ENCODE measurements at regions not wholly inside any gene's neighbourhood (a gene's known extent, or its start where the extent isn't known, plus 50 kb on each side); places are given as distances from the start of the nearest gene placed in this dataset.

DNA sequence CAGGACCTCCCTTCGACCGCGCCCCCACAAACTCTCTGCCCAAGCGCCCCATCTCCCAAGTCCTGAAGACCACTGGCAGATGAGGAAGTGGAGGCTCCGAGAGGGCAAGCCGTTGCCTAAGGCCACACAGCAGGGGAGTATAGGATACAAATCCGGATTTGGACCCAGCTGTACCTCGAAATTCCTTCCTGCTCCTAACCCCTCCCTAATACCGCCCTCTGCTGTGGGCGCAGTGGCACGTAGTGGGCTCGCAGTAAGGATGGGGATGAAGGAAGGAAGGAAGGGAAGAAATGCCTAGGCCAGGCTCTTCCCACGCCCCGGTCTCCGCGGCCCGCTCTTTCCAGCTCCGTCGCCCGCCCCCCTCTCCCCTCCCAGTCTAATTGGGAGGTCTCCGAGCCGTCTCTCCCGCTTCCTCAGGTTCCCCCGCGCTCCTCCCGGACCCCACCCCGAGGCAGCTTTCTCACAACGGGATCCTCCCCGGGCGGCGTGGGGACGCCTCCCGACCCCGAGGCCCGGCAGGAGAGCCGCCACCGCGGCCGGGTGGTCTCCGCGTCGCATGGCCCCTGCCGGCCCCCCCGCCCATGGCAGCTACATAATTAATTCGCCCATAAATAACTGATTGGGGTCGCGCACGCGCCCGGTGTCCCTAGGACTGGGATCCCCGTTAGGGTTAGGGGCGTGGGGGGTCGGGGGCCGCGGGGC is 138.9 kb downstream of the C9orf50 start:
- Mint-ChIP-seq H3K4me3 (peak overlapping the region; percentile 21), H3K27me3 (ENCODE audit: low read depth) (no peaks in the 10 kb centered on the region), H3K4me1 (ENCODE audit: low read depth) (peaks cover 33% of the 10 kb centered on the region), H3K36me3 (ENCODE audit: low read depth) (no peaks in the 10 kb centered on the region), H3K9me3 (no peaks in the 10 kb centered on the region), H3K27ac (no peak overlapping the region)
- no peak for DNase-seq
- intact Hi-C loops (cut with micrococcal nuclease), result no loop called here
- CTCF ChIA-PET, result interaction anchor here (1.4 kb wide), 1 partner anchor 14 kb away, joined by 5 read pairs; no protein-coding TSS in a partner anchor

DNA sequence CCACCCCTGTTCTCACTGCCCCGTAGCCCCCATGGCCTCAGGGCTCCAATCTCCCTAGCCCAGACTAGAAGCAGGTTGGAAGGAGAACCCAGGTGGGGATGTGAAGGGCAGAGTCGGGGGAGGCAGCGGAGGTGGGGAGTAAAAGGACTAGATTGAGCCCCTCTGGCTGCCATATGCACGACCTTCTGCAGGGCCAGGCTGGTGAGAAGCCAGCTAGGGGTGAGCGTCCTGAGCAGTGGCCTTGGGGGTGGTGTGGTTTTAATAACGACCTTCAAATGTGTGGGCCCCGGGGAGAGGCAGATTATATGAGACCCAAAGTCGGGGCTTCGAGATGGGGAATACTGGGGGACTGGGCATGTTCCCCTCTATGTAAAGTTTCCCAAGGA is 139.5 kb downstream of the C9orf50 start:
- Mint-ChIP-seq H3K4me3 (peak overlapping the region; percentile 21), H3K4me1 (ENCODE audit: low read depth) (peaks cover 28% of the 10 kb centered on the region), H3K27me3 (ENCODE audit: low read depth) (no peaks in the 10 kb centered on the region), H3K27ac (no peak overlapping the region), H3K9me3 (no peaks in the 10 kb centered on the region), H3K36me3 (ENCODE audit: low read depth) (no peaks in the 10 kb centered on the region)
- CTCF ChIA-PET, result interaction anchor here (0.7 to 1.4 kb wide), 3 partner anchors 15 to 221 kb away, joined by 3 to 5 read pairs (median 3); no protein-coding TSS in a partner anchor
- no peak for DNase-seq
- intact Hi-C loops (cut with micrococcal nuclease), result no loop called here

DNA sequence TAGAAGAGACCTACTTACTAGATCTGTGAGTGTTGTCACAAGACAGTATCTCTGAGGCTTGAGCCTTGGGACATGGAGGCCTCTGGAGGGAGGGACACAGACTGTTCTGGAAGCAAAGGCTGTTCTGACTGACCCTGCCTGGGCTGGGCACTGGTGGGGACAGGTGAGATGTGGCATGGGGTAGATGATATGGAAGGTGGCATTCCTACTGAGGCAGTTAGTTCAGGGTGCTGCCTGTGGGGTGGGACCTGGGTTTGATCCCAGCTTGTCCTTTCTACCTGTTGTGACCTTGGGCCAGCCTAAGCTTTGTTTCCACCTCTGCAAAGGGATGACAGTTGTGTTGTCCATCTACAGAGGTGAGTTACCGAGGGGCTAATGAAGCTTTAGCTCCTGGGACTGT is 140.2 kb downstream of the C9orf50 start:
- no peak for DNase-seq
- H3K27me3 Mint-ChIP-seq (ENCODE audit: low read depth), result no peaks in the 10 kb centered on the region
- H3K27ac Mint-ChIP-seq, result no peak overlapping the region
- CTCF ChIA-PET, result interaction anchor here (0.7 kb wide), 2 partner anchors 20 to 222 kb away, joined by 3 read pairs; no protein-coding TSS in a partner anchor
- H3K4me3 Mint-ChIP-seq, result no peak overlapping the region
- intact Hi-C loops (cut with micrococcal nuclease), result no loop called here
- peaks cover 22% of the 10 kb centered on the region for H3K4me1 Mint-ChIP-seq (ENCODE audit: low read depth)
- H3K36me3 Mint-ChIP-seq (ENCODE audit: low read depth), result no peaks in the 10 kb centered on the region
- H3K9me3 Mint-ChIP-seq, result no peaks in the 10 kb centered on the region

DNA sequence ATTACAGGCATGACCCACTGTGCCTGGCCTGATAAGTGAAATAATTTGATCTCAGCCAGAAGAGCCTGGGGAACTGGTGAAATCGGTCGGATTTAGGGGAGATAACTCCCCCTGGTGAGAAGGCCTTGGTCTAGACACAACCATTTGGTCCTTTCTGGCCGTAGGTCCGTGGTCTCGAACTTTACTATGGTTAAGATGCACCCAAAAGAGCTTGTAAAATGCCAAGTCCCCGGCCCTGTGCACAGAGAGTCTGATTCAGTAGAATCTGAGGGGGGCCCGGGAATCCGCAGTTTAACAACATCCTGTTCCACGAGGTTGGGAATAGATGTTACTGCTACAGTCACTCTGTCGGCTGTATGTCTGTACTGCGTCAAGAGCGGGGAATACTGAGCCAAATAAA is 140.7 kb downstream of the C9orf50 start:
- DNase-seq, result no peak
- Mint-ChIP-seq H3K4me1 (ENCODE audit: low read depth) (peaks cover 17% of the 10 kb centered on the region), H3K9me3 (no peaks in the 10 kb centered on the region), H3K27ac (no peak overlapping the region), H3K4me3 (no peak overlapping the region), H3K36me3 (ENCODE audit: low read depth) (no peaks in the 10 kb centered on the region), H3K27me3 (ENCODE audit: low read depth) (no peaks in the 10 kb centered on the region)
- CTCF ChIA-PET, result no interaction called here
- intact Hi-C loops (cut with micrococcal nuclease), result no loop called here

DNA sequence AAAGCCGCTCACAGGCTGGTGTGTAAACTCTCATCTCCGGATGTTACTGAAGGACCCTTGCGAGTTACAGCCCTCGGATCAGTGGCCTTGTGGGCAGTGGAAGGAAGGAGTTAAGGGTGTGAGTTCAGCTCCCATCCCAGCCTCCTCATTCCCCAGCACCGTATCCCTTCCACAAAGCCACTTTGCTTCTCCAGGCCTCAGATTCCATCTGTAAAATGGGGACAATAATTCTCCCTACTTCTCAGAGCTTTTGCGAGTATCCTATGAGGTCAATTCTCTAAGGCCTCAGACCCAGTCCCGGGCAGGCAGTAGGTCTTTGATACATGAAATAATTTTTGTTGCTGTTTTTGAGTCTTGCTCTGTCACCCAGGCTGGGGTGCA is 141.3 kb downstream of the C9orf50 start:
- intact Hi-C loops (cut with micrococcal nuclease), result no loop called here
- Mint-ChIP-seq H3K4me1 (ENCODE audit: low read depth) (peaks cover 15% of the 10 kb centered on the region), H3K9me3 (peaks cover 4% of the 10 kb centered on the region), H3K4me3 (no peak overlapping the region), H3K36me3 (ENCODE audit: low read depth) (no peaks in the 10 kb centered on the region), H3K27ac (no peak overlapping the region), H3K27me3 (ENCODE audit: low read depth) (no peaks in the 10 kb centered on the region)
- CTCF ChIA-PET, result no interaction called here
- no peak for DNase-seq

DNA sequence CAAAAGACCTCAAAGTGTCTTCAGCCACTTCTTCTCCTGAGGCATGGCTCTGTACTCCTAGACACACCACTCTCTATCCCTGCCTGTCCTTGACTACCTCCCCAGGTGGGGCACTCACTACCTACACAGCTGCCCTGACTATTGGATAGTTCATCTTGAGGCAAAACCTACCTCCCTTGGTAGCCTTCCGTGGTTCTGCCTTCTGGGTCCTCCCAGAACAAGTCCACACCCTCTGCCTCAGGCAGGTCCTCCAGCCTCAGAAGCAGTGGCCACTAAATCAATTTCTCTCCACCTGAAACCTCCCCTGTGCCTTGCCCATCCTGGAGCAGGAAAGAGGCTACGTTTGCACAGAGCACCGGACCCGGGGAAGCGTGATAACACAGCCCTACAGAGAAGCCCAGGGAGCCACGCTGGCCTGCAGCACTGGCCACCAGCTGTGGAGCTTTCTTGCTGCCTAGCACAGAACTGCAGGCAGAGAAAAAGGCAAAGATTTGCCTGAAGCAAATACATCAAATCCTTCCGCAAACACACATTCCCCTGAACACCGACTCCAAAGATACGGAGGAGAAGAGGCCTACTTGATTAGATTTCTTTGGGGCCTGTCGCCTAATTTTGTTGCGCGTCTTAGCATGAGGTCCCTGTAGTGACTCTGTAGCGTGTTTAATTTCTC is 141.8 kb downstream of the C9orf50 start:
- CTCF ChIA-PET, result no interaction called here
- no peaks in the 10 kb centered on the region for H3K36me3 Mint-ChIP-seq (ENCODE audit: low read depth)
- no peak overlapping the region for H3K27ac Mint-ChIP-seq
- intact Hi-C loops (cut with micrococcal nuclease), result no loop called here
- H3K27me3 Mint-ChIP-seq (ENCODE audit: low read depth), result no peaks in the 10 kb centered on the region
- no peak overlapping the region for H3K4me3 Mint-ChIP-seq
- H3K4me1 Mint-ChIP-seq (ENCODE audit: low read depth), result peaks cover 9% of the 10 kb centered on the region
- peaks cover 4% of the 10 kb centered on the region for H3K9me3 Mint-ChIP-seq
- DNase-seq, result no peak

DNA sequence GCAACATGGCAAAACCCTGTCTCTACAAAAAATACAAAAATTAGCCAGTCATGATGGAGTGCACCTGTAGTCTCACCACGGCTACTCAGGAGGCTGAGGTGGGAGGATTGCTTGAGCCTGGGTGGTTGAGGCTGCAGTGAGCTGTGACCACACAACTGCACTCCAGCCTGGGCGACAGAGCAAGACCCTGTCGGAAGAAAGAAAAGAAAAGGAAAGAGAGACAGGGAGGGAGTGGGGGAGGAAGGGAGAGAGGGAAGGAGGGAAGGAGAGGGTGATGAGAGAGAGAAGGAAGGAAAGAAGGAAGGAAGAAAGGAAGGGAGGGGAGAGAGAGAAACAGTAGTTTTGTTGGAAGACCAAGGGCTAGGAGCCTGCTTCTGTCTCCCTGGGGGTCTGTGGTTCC is 142.4 kb downstream of the C9orf50 start:
- Mint-ChIP-seq H3K4me3 (no peak overlapping the region), H3K27me3 (ENCODE audit: low read depth) (no peaks in the 10 kb centered on the region), H3K36me3 (ENCODE audit: low read depth) (no peaks in the 10 kb centered on the region), H3K27ac (no peak overlapping the region), H3K9me3 (peaks cover 4% of the 10 kb centered on the region), H3K4me1 (ENCODE audit: low read depth) (peaks cover 3% of the 10 kb centered on the region)
- no peak for DNase-seq
- intact Hi-C loops (cut with micrococcal nuclease), result no loop called here
- CTCF ChIA-PET, result no interaction called here

DNA sequence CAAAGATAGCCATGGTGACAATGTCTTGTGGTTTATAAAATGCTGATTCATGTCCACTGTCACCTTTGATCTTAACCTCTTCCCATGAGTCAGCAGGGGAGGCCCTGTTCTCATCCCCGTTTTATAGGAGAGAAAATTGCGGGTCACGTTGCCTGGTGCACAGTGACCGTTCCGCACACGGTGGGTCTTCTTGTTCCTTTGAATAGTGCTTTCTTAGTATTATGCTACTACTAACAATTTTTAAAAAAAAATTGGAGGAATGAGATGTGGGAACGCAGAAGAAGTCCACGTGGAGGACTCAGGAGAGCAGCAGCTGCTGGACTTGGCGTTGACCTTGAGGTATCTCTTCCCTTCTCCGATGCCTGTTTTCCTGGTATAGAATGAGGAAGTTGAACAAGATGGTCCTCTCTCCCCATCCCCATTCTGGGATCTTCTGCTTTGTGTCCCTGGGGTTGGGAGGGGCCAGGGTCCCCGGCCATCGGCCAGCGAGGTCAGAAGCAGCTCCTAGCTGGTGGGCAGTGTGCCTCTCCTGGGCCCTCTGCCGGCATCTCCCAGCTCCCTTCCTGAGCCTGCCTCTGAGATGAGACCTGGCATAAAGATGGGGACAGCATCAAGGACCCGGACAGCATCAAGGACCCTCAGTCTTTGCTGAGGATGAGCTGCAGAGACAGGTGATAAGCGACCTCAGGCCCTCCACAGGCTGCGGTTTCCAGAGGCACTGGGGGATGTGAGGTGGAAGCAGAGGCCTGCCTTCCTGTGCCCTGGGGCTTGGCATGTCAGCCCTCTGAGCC is 143.9 kb downstream of the C9orf50 start:
- intact Hi-C loops (cut with micrococcal nuclease), result no loop called here
- H3K4me3 Mint-ChIP-seq, result no peak overlapping the region

DNA sequence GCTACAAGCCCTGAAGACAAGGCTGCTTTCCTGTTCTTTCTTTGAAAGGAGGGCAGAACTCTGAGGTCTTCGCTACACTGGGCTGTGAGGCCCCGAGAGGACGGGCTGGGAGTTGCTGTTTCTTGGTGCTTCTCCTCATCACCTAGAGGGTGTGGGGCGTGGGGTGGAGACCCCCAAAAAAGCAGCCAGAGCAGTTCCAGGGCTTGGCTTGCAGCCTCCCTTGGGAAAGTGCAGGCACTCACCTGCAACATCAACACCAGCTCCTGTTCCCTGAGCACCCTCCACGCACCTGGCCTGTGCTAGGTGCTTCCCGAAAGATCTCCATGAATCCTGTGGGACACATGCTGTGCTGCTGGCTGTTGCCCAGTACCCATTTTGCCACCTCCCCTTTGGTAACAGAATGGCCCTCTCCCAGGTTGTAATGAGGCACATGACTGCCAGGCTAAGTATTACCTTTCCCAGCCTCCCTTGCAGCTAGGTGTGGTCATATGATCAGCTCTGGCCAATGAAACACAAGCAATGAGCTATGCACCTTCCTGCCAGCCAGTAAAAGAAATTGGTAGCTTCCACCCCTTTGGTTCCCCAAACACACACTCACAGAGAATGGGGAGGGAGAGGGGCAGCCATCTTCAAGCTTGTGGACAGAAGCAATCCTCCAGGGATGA is 146.0 kb downstream of the C9orf50 start:
- CTCF ChIA-PET, result interaction anchor here (0.7 to 1.2 kb wide), 2 partner anchors 19 to 31 kb away, joined by 3 to 4 read pairs; no protein-coding TSS in a partner anchor

More for the DNA sequence above, 143.9 kb downstream of the C9orf50 start:
- no peaks in the 10 kb centered on the region for H3K27me3 Mint-ChIP-seq (ENCODE audit: low read depth)
- H3K4me1 Mint-ChIP-seq (ENCODE audit: low read depth), result no peaks in the 10 kb centered on the region
- H3K36me3 Mint-ChIP-seq (ENCODE audit: low read depth), result no peaks in the 10 kb centered on the region
- H3K9me3 Mint-ChIP-seq, result peaks cover 4% of the 10 kb centered on the region
- no peak for DNase-seq
- H3K27ac Mint-ChIP-seq, result no peak overlapping the region
- CTCF ChIA-PET, result no interaction called here

DNA sequence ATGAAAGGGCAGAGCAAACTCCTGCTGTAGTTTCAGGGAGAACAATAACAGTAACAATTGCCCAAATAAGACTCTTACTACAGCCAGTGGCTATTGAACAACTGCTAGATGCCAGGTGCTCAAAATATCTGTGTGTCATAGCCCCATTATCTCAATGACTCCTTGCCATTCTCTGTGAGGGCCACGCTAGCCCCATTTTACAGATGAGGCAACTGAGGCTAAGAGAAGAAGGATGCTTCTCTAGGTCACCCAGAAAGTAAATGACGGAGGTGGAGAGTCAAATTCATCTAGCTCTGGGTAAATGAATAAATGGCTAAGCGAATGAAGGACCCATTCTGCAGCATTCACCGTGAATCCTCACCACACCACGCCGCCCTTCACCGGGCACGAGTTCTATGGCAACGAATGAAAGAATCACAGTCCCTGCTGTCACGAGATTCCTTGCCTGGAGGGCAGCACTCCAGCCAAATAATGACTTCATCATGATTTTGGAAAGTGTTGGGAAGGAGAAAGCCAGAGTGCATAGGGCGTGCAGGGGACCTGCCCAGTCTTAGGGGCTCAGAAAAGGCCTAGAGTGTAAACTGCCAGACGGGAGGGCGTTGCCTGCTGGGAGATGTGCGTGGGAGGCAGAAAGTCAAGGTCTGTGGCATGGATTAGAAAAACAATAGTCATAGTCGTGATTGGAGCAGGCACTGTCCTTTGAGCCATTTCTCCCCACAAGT is 147.2 kb downstream of the C9orf50 start:
- H3K27ac Mint-ChIP-seq, result no peak overlapping the region
- intact Hi-C loops (cut with micrococcal nuclease), result no loop called here
- peaks cover 4% of the 10 kb centered on the region for H3K9me3 Mint-ChIP-seq
- CTCF ChIA-PET, result no interaction called here
- no peaks in the 10 kb centered on the region for H3K36me3 Mint-ChIP-seq (ENCODE audit: low read depth)
- no peak overlapping the region for H3K4me3 Mint-ChIP-seq
- peaks cover 13% of the 10 kb centered on the region for H3K4me1 Mint-ChIP-seq (ENCODE audit: low read depth)
- DNase-seq, result no peak
- no peaks in the 10 kb centered on the region for H3K27me3 Mint-ChIP-seq (ENCODE audit: low read depth)

More for the DNA sequence above, 146.0 kb downstream of the C9orf50 start:
- no peak overlapping the region for H3K4me3 Mint-ChIP-seq
- no peaks in the 10 kb centered on the region for H3K27me3 Mint-ChIP-seq (ENCODE audit: low read depth)
- peaks cover 4% of the 10 kb centered on the region for H3K9me3 Mint-ChIP-seq
- DNase-seq, result no peak
- no peaks in the 10 kb centered on the region for H3K36me3 Mint-ChIP-seq (ENCODE audit: low read depth)
- no peak overlapping the region for H3K27ac Mint-ChIP-seq
- peaks cover 12% of the 10 kb centered on the region for H3K4me1 Mint-ChIP-seq (ENCODE audit: low read depth)
- intact Hi-C loops (cut with micrococcal nuclease), result no loop called here

DNA sequence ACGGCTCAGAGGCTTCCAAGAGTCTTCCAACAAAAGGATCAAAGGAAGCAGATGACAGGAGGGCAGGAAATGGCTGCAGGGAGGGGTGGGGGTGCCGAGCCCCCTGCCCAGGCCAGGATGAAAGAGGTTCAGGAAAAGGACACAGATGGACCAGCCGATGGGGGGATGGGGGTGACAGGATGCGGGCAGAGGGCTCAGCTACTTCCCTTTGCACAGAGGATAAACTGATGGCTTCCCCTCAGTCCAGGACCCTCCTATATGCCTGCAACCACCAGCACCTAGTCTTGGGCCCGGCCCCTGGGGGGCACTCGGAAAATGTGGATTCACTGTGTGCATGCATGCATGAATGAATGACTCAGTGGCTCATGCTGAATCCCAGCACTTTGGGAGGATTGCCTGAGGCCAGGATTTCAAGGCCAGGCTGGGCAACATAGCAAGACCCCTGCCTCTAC is 148.2 kb downstream of the C9orf50 start:
- Mint-ChIP-seq H3K27ac (no peak overlapping the region), H3K9me3 (peaks cover 4% of the 10 kb centered on the region), H3K4me1 (ENCODE audit: low read depth) (peaks cover 13% of the 10 kb centered on the region), H3K4me3 (no peak overlapping the region), H3K36me3 (ENCODE audit: low read depth) (no peaks in the 10 kb centered on the region), H3K27me3 (ENCODE audit: low read depth) (no peaks in the 10 kb centered on the region)
- intact Hi-C loops (cut with micrococcal nuclease), result no loop called here
- CTCF ChIA-PET, result no interaction called here
- DNase-seq, result no peak
